ENCODE measurements at regions not wholly inside any gene's neighbourhood (a gene's known extent, or its start where the extent isn't known, plus 50 kb on each side); places are given as distances from the start of the nearest gene placed in this dataset.
"Not testable (repeated sequence)": the region's sequence is repeated elsewhere in the genome, so short reads cannot be mapped to it uniquely, and the experiment has no call there.

- H3K9me3 Mint-ChIP-seq = no peaks in the 10 kb centered on the region
- no peak overlapping the region for H3K27ac Mint-ChIP-seq
Measured at GRCh38 chr5:168125445-168126199, 165.8 kb upstream of the WWC1 start.

GRCh38 chr5:168126606-168127005 is 164.8 kb upstream of the WWC1 start:
- no peaks in the 10 kb centered on the region for H3K9me3 Mint-ChIP-seq
- H3K27me3 Mint-ChIP-seq = no peaks in the 10 kb centered on the region
- H3K36me3 Mint-ChIP-seq = no peaks in the 10 kb centered on the region
- H3K27ac Mint-ChIP-seq = no peak overlapping the region
- H3K4me3 Mint-ChIP-seq = no peak overlapping the region
- no peaks in the 10 kb centered on the region for H3K4me1 Mint-ChIP-seq

More at GRCh38 chr5:168125445-168126199, 165.8 kb upstream of the WWC1 start:
- Mint-ChIP-seq H3K4me3 (no peak overlapping the region), H3K36me3 (no peaks in the 10 kb centered on the region), H3K27me3 (no peaks in the 10 kb centered on the region), H3K4me1 (no peaks in the 10 kb centered on the region)

GRCh38 chr5:168128111-168128510 is 163.3 kb upstream of the WWC1 start:
- no peaks in the 10 kb centered on the region for H3K9me3 Mint-ChIP-seq
- H3K27me3 Mint-ChIP-seq = no peaks in the 10 kb centered on the region
- no peak overlapping the region for H3K27ac Mint-ChIP-seq
- H3K4me1 Mint-ChIP-seq = no peaks in the 10 kb centered on the region
- no peak overlapping the region for H3K4me3 Mint-ChIP-seq
- H3K36me3 Mint-ChIP-seq = no peaks in the 10 kb centered on the region

- Mint-ChIP-seq H3K4me1 (no peaks in the 10 kb centered on the region), H3K4me3 (no peak overlapping the region), H3K27ac (no peak overlapping the region), H3K9me3 (no peaks in the 10 kb centered on the region), H3K36me3 (no peaks in the 10 kb centered on the region), H3K27me3 (no peaks in the 10 kb centered on the region)
Measured at GRCh38 chr5:168128557-168128956, 162.9 kb upstream of the WWC1 start.

- no peaks in the 10 kb centered on the region for H3K36me3 Mint-ChIP-seq
- H3K4me3 Mint-ChIP-seq = no peak overlapping the region
- no peaks in the 10 kb centered on the region for H3K9me3 Mint-ChIP-seq
- no peaks in the 10 kb centered on the region for H3K4me1 Mint-ChIP-seq
- H3K27ac Mint-ChIP-seq = no peak overlapping the region
- no peaks in the 10 kb centered on the region for H3K27me3 Mint-ChIP-seq
Measured at GRCh38 chr5:168131519-168131918, 159.9 kb upstream of the WWC1 start.

GRCh38 chr5:168132241-168132641 is 159.2 kb upstream of the WWC1 start:
- Mint-ChIP-seq H3K4me3 (no peak overlapping the region), H3K4me1 (no peaks in the 10 kb centered on the region), H3K27ac (no peak overlapping the region), H3K27me3 (no peaks in the 10 kb centered on the region), H3K9me3 (no peaks in the 10 kb centered on the region), H3K36me3 (no peaks in the 10 kb centered on the region)

GRCh38 chr5:168135897-168136296 is 155.5 kb upstream of the WWC1 start:
- Mint-ChIP-seq H3K36me3 (no peaks in the 10 kb centered on the region), H3K9me3 (no peaks in the 10 kb centered on the region), H3K4me3 (no peak overlapping the region), H3K27ac (no peak overlapping the region), H3K4me1 (no peaks in the 10 kb centered on the region), H3K27me3 (no peaks in the 10 kb centered on the region)

GRCh38 chr5:168136340-168136739 is 155.1 kb upstream of the WWC1 start:
- H3K27me3 Mint-ChIP-seq = no peaks in the 10 kb centered on the region
- no peak overlapping the region for H3K27ac Mint-ChIP-seq
- no peaks in the 10 kb centered on the region for H3K36me3 Mint-ChIP-seq
- no peaks in the 10 kb centered on the region for H3K4me1 Mint-ChIP-seq
- no peaks in the 10 kb centered on the region for H3K9me3 Mint-ChIP-seq
- no peak overlapping the region for H3K4me3 Mint-ChIP-seq

GRCh38 chr5:168137265-168137664 is 154.2 kb upstream of the WWC1 start:
- no peaks in the 10 kb centered on the region for H3K9me3 Mint-ChIP-seq
- no peaks in the 10 kb centered on the region for H3K36me3 Mint-ChIP-seq
- no peak overlapping the region for H3K4me3 Mint-ChIP-seq
- no peaks in the 10 kb centered on the region for H3K4me1 Mint-ChIP-seq
- no peaks in the 10 kb centered on the region for H3K27me3 Mint-ChIP-seq
- no peak overlapping the region for H3K27ac Mint-ChIP-seq

GRCh38 chr5:168140241-168140640 is 151.2 kb upstream of the WWC1 start:
- Mint-ChIP-seq H3K4me1 (no peaks in the 10 kb centered on the region), H3K27ac (no peak overlapping the region), H3K4me3 (no peak overlapping the region), H3K9me3 (no peaks in the 10 kb centered on the region), H3K36me3 (no peaks in the 10 kb centered on the region), H3K27me3 (no peaks in the 10 kb centered on the region)

GRCh38 chr5:168142402-168142801 is 149.0 kb upstream of the WWC1 start:
- Mint-ChIP-seq H3K36me3 (no peaks in the 10 kb centered on the region), H3K4me3 (no peak overlapping the region), H3K27me3 (peaks cover 2% of the 10 kb centered on the region)

GRCh38 chr5:168143521-168143920 is 147.9 kb upstream of the WWC1 start:
- not testable (repeated sequence) for H3K27ac Mint-ChIP-seq, H3K9me3 Mint-ChIP-seq, H3K4me3 Mint-ChIP-seq, H3K36me3 Mint-ChIP-seq, H3K4me1 Mint-ChIP-seq, H3K27me3 Mint-ChIP-seq

More at GRCh38 chr5:168142402-168142801, 149.0 kb upstream of the WWC1 start:
- Mint-ChIP-seq H3K4me1 (no peaks in the 10 kb centered on the region), H3K27ac (no peak overlapping the region), H3K9me3 (no peaks in the 10 kb centered on the region)

- Mint-ChIP-seq H3K4me3 (no peak overlapping the region), H3K27ac (no peak overlapping the region), H3K9me3 (no peaks in the 10 kb centered on the region), H3K27me3 (peaks cover 2% of the 10 kb centered on the region), H3K36me3 (no peaks in the 10 kb centered on the region), H3K4me1 (no peaks in the 10 kb centered on the region)
Measured at GRCh38 chr5:168147106-168147505, 144.3 kb upstream of the WWC1 start.

GRCh38 chr5:168147568-168148360 is 143.7 kb upstream of the WWC1 start:
- no peaks in the 10 kb centered on the region for H3K4me1 Mint-ChIP-seq
- H3K9me3 Mint-ChIP-seq = no peaks in the 10 kb centered on the region
- no peak overlapping the region for H3K4me3 Mint-ChIP-seq
- H3K27me3 Mint-ChIP-seq = peaks cover 2% of the 10 kb centered on the region
- H3K27ac Mint-ChIP-seq = no peak overlapping the region
- H3K36me3 Mint-ChIP-seq = no peaks in the 10 kb centered on the region

GRCh38 chr5:168151041-168151440 is 140.4 kb upstream of the WWC1 start:
- no peaks in the 10 kb centered on the region for H3K4me1 Mint-ChIP-seq
- peaks cover 1% of the 10 kb centered on the region for H3K27me3 Mint-ChIP-seq
- H3K4me3 Mint-ChIP-seq = no peak overlapping the region
- H3K9me3 Mint-ChIP-seq = no peaks in the 10 kb centered on the region
- H3K36me3 Mint-ChIP-seq = no peaks in the 10 kb centered on the region
- H3K27ac Mint-ChIP-seq = no peak overlapping the region

- H3K27me3 Mint-ChIP-seq = no peaks in the 10 kb centered on the region
- no peak overlapping the region for H3K27ac Mint-ChIP-seq
- no peak overlapping the region for H3K4me3 Mint-ChIP-seq
- H3K9me3 Mint-ChIP-seq = no peaks in the 10 kb centered on the region
- H3K4me1 Mint-ChIP-seq = no peaks in the 10 kb centered on the region
- no peaks in the 10 kb centered on the region for H3K36me3 Mint-ChIP-seq
Measured at GRCh38 chr5:168152660-168153059, 138.8 kb upstream of the WWC1 start.
